Kidney capillary endothelial cell (primary cell): ENCODE measurements at regions not wholly inside any gene's neighbourhood (a gene's known extent, or its start where the extent isn't known, plus 50 kb on each side); places are given as distances from the start of the nearest gene placed in this dataset.
A peak's percentile ranks its signal among the peaks of the same experiment; 100 is the strongest.

Source experiments
- DNase-seq: peaks from one replicate; pipeline ENCODE4 v3.0.0-alpha.2; 2018; ENCODE audit warnings: low spot score

- no peak for DNase-seq
Measured at GRCh38 chr7:31398815-31399214, 58.3 kb upstream of the NEUROD6 start.

- no peak for DNase-seq
Measured at GRCh38 chr7:31407178-31407676, 66.7 kb upstream of the NEUROD6 start.

GRCh38 chr7:31408140-31408729 lies 67.7 kb upstream of the NEUROD6 start:
- DNase-seq, result peak; percentile 42

- no peak for DNase-seq
Measured at GRCh38 chr7:31410265-31410664, 69.7 kb upstream of the NEUROD6 start.

- no peak for DNase-seq
Measured at GRCh38 chr7:31411416-31411815, 70.9 kb upstream of the NEUROD6 start.

GRCh38 chr7:31413766-31414165 lies 73.2 kb upstream of the NEUROD6 start:
- no peak for DNase-seq

GRCh38 chr7:31416381-31416870 lies 75.9 kb upstream of the NEUROD6 start:
- no peak for DNase-seq

- DNase-seq, result no peak
Measured at GRCh38 chr7:31418928-31419327, 78.4 kb upstream of the NEUROD6 start.

GRCh38 chr7:31419505-31420055 lies 79.1 kb upstream of the NEUROD6 start:
- DNase-seq, result no peak

- DNase-seq, result no peak
Measured at GRCh38 chr7:31420948-31421347, 80.4 kb upstream of the NEUROD6 start.

- DNase-seq, result no peak
Measured at GRCh38 chr7:31421607-31422006, 81.1 kb upstream of the NEUROD6 start.

GRCh38 chr7:31423994-31424393 lies 83.5 kb upstream of the NEUROD6 start:
- DNase-seq, result no peak

GRCh38 chr7:31432176-31432575 lies 81.7 kb upstream of the ITPRID1 start:
- DNase-seq, result no peak

- peak; percentile 31 for DNase-seq
Measured at GRCh38 chr7:31432836-31433340, 81.0 kb upstream of the ITPRID1 start.

GRCh38 chr7:31437250-31437865 lies 76.5 kb upstream of the ITPRID1 start:
- DNase-seq, result no peak

GRCh38 chr7:31439165-31439564 lies 74.7 kb upstream of the ITPRID1 start:
- no peak for DNase-seq

- no peak for DNase-seq
Measured at GRCh38 chr7:31440511-31440910, 73.4 kb upstream of the ITPRID1 start.

- no peak for DNase-seq
Measured at GRCh38 chr7:31442626-31443025, 71.3 kb upstream of the ITPRID1 start.

- DNase-seq, result peak; percentile 60
Measured at GRCh38 chr7:31443457-31443856, 70.4 kb upstream of the ITPRID1 start.

GRCh38 chr7:31444196-31444595 lies 69.7 kb upstream of the ITPRID1 start:
- no peak for DNase-seq

GRCh38 chr7:31445686-31446355 lies 68.1 kb upstream of the ITPRID1 start:
- DNase-seq, result no peak

- DNase-seq, result no peak
Measured at GRCh38 chr7:31448649-31449048, 65.2 kb upstream of the ITPRID1 start.

GRCh38 chr7:31455844-31456243 lies 58.0 kb upstream of the ITPRID1 start:
- no peak for DNase-seq
